ENCODE measurements at regions not wholly inside any gene's neighbourhood (a gene's known extent, or its start where the extent isn't known, plus 50 kb on each side); places are given as distances from the start of the nearest gene placed in this dataset.

DNA sequence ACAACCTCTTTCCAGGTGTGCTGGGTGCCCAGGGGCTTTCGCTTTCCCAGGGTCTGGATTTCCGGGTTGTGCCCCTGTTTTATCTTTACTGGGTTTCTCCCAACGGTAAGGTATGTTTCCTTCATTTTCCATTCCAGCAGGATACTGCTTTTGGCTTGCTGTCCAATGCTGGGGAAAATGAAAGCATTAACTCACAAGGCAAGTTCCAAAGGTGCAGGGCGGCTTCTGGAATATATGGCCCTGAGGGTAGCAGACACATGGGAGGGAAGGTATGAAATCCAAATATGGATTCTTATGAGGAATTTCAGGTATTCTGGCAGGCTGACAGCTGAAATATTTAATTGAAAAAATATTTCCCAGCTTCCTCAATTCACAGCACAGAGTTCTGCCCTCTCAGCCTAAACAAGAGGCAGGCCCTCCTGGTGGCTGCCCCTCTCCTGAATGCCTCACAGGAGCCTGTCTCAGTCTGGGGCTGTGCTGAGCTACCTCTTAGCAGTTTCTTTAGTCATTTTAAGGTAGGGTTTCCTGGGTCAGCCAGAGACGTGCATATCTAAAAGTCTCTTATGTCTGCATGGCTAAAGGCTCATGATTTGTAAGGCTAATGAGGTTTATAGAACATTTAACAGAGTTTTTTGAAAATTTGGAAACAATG lies 318.6 kb upstream of the B3GAT1 start:
- no peaks in the 10 kb centered on the region for H3K9me3 ChIP-seq
- intact Hi-C loops (cut with DNase I): no loop called here
- no peaks in the 10 kb centered on the region for H3K36me3 ChIP-seq
- H3K4me1 ChIP-seq: peaks cover 0 to 51% (median 33%) of the 10 kb centered on the region in 4 donors
- H3K4me3 ChIP-seq: no peak overlapping the region
- WGBS: 72% methylated on average over 5 of the region's 5 CpGs
- no peaks in the 10 kb centered on the region for H3K27me3 ChIP-seq
- H3K27ac ChIP-seq (replicated peaks in 1 of 4): no peak overlapping the region
- TF ChIP-seq EP300 (IDR thresholded peaks at IDR 0.05) (no peak), POLR2AphosphoS5 (IDR thresholded peaks at IDR 0.05) (no peak), POLR2A (IDR thresholded peaks at IDR 0.05; ENCODE audit: low read depth) (no peak)
- TF ChIP-seq, protein P1, sequence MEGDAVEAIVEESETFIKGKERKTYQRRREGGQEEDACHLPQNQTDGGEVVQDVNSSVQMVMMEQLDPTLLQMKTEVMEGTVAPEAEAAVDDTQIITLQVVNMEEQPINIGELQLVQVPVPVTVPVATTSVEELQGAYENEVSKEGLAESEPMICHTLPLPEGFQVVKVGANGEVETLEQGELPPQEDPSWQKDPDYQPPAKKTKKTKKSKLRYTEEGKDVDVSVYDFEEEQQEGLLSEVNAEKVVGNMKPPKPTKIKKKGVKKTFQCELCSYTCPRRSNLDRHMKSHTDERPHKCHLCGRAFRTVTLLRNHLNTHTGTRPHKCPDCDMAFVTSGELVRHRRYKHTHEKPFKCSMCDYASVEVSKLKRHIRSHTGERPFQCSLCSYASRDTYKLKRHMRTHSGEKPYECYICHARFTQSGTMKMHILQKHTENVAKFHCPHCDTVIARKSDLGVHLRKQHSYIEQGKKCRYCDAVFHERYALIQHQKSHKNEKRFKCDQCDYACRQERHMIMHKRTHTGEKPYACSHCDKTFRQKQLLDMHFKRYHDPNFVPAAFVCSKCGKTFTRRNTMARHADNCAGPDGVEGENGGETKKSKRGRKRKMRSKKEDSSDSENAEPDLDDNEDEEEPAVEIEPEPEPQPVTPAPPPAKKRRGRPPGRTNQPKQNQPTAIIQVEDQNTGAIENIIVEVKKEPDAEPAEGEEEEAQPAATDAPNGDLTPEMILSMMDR (IDR thresholded peaks at IDR 0.05): no peak
- DNase-seq (ENCODE audit: extremely low spot score): no peak

DNA sequence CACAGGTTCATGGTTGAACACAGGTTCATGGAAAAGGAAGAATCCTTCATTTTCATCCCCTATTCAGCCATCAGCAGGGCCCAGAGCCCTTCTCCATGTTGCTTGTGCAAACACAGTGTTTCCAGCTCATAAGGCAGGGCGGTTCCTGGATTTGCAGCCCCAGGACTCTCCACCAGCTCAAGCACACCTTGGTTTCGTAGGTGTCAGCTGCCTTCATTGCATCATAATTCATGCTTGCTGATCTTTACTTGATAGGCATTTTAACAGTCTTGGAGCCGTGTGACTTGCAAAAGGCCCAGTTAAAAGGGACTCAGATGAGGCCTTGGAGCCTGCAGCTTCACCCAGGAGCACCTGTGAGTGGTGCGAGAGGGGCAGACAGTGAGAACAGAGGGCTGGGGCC lies 318.1 kb upstream of the B3GAT1 start:
- TF ChIP-seq EP300 (IDR thresholded peaks at IDR 0.05) (no peak), POLR2AphosphoS5 (IDR thresholded peaks at IDR 0.05) (no peak), POLR2A (IDR thresholded peaks at IDR 0.05; ENCODE audit: low read depth) (no peak)
- TF ChIP-seq, protein P1 (IDR thresholded peaks at IDR 0.05): no peak
- Histone ChIP-seq H3K4me3 (no peak overlapping the region), H3K27ac (replicated peaks in 1 of 4) (no peak overlapping the region), H3K9me3 (no peaks in the 10 kb centered on the region), H3K27me3 (peaks cover 0 to under 1% (median 0%) of the 10 kb centered on the region in 4 donors), H3K36me3 (no peaks in the 10 kb centered on the region), H3K4me1 (peaks cover 0 to 57% (median 38%) of the 10 kb centered on the region in 4 donors)
- DNase-seq (ENCODE audit: extremely low spot score): no peak
- WGBS: 87% methylated on average over 4 of the region's 4 CpGs
- intact Hi-C loops (cut with DNase I): no loop called here

- intact Hi-C loops (cut with DNase I): no loop called here
Observed at GRCh38 chr11:134728186-134728585, 316.1 kb upstream of the B3GAT1 start.

DNA sequence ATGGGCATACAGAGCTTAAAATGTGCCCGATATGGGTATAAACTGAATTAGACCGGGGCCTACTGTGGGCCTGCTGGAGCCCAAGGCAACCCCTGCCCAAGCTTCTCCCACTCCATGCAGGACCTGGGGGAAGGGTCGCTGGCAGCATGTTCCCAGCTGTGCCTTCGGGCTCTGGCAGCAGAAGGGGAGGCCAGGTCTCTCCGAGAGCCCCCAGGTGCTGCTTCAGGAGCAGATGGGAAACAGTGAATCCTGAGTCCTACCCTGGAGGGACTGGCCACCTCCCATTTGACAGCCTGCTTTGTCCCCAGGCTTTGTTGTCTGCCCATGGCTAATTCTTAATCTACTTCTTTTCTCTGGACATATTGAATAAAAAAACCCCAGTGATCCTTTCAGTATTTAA lies 315.6 kb upstream of the B3GAT1 start:
- no peaks in the 10 kb centered on the region for H3K36me3 ChIP-seq
- intact Hi-C loops (cut with DNase I): no loop called here
- H3K27ac ChIP-seq (replicated peaks in 1 of 4): no peak overlapping the region
- no peak overlapping the region for H3K4me3 ChIP-seq
- DNase-seq (ENCODE audit: extremely low spot score): no peak
- peaks cover 0 to 41% (median 27%) of the 10 kb centered on the region in 4 donors for H3K4me1 ChIP-seq
- H3K27me3 ChIP-seq: peaks cover 0 to 3% (median 0%) of the 10 kb centered on the region in 4 donors
- no peaks in the 10 kb centered on the region for H3K9me3 ChIP-seq
- WGBS: 79% methylated on average over 5 of the region's 5 CpGs
- no peak for TF ChIP-seq POLR2AphosphoS5 (IDR thresholded peaks at IDR 0.05)
- no peak for TF ChIP-seq EP300 (IDR thresholded peaks at IDR 0.05)
- TF ChIP-seq, protein P1 (IDR thresholded peaks at IDR 0.05): no peak
- no peak for TF ChIP-seq POLR2A (IDR thresholded peaks at IDR 0.05; ENCODE audit: low read depth)

More at GRCh38 chr11:134728186-134728585, 316.1 kb upstream of the B3GAT1 start:
- no peak for TF ChIP-seq EP300 (IDR thresholded peaks at IDR 0.05)
- TF ChIP-seq, protein P1 (IDR thresholded peaks at IDR 0.05): no peak
- no peak for TF ChIP-seq POLR2AphosphoS5 (IDR thresholded peaks at IDR 0.05)
- TF ChIP-seq POLR2A (IDR thresholded peaks at IDR 0.05; ENCODE audit: low read depth): no peak
- no peaks in the 10 kb centered on the region for H3K9me3 ChIP-seq
- DNase-seq (ENCODE audit: extremely low spot score): no peak
- H3K27me3 ChIP-seq: peaks cover 0 to 3% (median 0%) of the 10 kb centered on the region in 4 donors
- H3K4me3 ChIP-seq: no peak overlapping the region
- H3K27ac ChIP-seq (replicated peaks in 1 of 4): no peak overlapping the region
- no peaks in the 10 kb centered on the region for H3K36me3 ChIP-seq
- peaks cover 0 to 41% (median 27%) of the 10 kb centered on the region in 4 donors for H3K4me1 ChIP-seq
- WGBS: 84% methylated on average over 4 of the region's 9 CpGs

Data from esophagus muscularis mucosa (tissue), 4 donors.